ENCODE measurements at regions not wholly inside any gene's neighbourhood (a gene's known extent, or its start where the extent isn't known, plus 50 kb on each side); places are given as distances from the start of the nearest gene placed in this dataset.
A peak's percentile ranks its signal among the peaks of the same experiment; 100 is the strongest.

DNA sequence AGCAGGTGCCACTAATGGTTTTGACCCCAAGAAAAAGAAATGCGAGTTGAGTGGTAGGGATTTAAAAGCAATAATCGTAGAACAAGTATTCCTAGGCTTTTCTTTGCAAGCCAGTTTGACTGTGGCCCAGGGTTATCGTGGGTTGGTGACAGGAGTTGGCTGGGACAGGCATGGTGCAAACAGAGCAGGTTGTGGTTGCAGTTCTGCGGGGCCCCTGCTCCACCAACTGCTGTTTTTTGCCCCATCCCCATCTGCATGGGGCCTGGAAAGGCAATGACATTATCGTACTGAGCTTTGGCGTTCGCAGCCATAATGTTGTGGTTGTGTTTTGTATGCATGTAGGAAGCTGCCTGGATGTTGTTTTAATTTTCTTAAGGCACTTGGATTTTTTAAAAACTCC is 274.0 kb downstream of the TSN start:
- Histone ChIP-seq H3K4me3 (no peak overlapping the region), H3K27ac (no peak overlapping the region), H3K36me3 (no peaks in the 10 kb centered on the region), H3K4me1 (no peaks in the 10 kb centered on the region), H3K27me3 (no peaks in the 10 kb centered on the region), H3K9me3 (no peaks in the 10 kb centered on the region)
- no peak for FAIRE-seq
- 84 to 91% methylated on average over 7 of the region's 7 CpGs for WGBS, 2 donors
- no peak for ATAC-seq
- DNase-seq, result no peak
- intact Hi-C loops (cut with DNase I), result no loop called here
- TF ChIP-seq, protein P1, sequence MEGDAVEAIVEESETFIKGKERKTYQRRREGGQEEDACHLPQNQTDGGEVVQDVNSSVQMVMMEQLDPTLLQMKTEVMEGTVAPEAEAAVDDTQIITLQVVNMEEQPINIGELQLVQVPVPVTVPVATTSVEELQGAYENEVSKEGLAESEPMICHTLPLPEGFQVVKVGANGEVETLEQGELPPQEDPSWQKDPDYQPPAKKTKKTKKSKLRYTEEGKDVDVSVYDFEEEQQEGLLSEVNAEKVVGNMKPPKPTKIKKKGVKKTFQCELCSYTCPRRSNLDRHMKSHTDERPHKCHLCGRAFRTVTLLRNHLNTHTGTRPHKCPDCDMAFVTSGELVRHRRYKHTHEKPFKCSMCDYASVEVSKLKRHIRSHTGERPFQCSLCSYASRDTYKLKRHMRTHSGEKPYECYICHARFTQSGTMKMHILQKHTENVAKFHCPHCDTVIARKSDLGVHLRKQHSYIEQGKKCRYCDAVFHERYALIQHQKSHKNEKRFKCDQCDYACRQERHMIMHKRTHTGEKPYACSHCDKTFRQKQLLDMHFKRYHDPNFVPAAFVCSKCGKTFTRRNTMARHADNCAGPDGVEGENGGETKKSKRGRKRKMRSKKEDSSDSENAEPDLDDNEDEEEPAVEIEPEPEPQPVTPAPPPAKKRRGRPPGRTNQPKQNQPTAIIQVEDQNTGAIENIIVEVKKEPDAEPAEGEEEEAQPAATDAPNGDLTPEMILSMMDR (IDR thresholded peaks at IDR 0.05), result no peak

DNA sequence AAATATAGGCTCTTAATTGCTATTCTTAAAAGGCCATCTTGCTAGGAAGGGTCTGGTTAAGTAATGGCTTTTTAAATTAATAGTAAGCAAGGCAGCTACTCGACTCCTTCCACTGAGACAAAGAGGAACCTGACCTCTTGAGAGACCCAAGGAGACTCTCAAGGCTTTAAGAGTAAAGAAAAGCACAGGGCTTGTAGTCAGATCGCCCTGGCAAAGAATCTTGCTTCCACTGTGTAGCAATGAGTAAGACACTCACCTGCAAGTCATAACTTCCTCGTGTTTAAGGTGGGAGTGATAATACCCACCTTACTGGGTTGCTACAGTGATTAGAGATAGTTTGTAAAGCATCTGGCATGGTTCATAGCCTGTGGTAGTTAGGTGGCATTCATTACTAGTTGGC is 274.5 kb downstream of the TSN start:
- no peak for ATAC-seq
- no peaks in the 10 kb centered on the region for H3K9me3 ChIP-seq
- DNase-seq, result no peak
- H3K4me1 ChIP-seq, result no peaks in the 10 kb centered on the region
- H3K27ac ChIP-seq, result no peak overlapping the region
- no peak for FAIRE-seq
- H3K4me3 ChIP-seq, result no peak overlapping the region
- 59 to 72% methylated on average over 3 of the region's 3 CpGs for WGBS, 2 donors
- no peaks in the 10 kb centered on the region for H3K27me3 ChIP-seq
- no peaks in the 10 kb centered on the region for H3K36me3 ChIP-seq
- intact Hi-C loops (cut with DNase I), result no loop called here
- TF ChIP-seq, protein P1 (IDR thresholded peaks at IDR 0.05), result no peak

DNA sequence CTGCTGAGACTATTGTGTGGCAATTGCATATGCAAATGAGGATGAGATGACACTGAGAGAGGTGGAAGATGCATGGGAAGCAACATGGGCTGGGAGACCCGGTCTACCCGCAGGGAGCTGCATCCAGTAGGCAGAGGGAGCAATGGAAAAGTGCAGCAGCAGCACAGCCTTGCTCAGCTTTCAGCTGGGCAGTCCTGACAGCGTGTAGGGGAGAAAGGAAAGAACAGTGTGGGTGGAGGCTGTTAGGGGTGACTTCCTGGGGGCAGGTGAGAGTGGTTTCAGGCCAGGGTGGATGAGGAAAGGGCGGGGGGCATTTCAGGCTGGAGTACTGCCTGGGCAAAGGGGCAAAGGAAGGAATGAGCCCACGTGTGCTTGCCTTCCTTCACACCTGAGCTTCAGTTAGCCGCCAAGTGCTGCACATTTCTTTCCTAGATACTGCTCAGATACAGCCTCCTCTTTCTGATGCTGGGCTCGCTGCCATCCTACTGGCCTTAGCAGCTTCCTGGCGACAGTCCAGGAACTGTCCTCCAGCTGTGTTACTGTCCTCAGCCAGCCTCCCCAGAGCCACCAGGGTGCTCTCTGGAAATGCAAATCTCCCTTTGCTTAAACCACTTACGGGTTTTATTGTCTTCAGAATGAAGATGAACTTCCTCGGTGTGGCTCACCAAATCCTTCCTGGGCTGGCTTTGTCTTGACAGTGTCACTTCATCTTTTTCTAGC is 276.3 kb downstream of the TSN start:
- no peak overlapping the region for H3K4me3 ChIP-seq
- WGBS, 2 donors, result 53 to 54% methylated on average over 10 of the region's 10 CpGs
- no peaks in the 10 kb centered on the region for H3K36me3 ChIP-seq
- H3K4me1 ChIP-seq, result no peaks in the 10 kb centered on the region
- H3K9me3 ChIP-seq, result no peaks in the 10 kb centered on the region
- no peak overlapping the region for H3K27ac ChIP-seq
- DNase-seq, result peak in 1 of 6 donors; percentile 24
- no peak for ATAC-seq
- no peak for FAIRE-seq
- no peaks in the 10 kb centered on the region for H3K27me3 ChIP-seq
- intact Hi-C loops (cut with DNase I), result no loop called here
- TF ChIP-seq, protein P1 (IDR thresholded peaks at IDR 0.05), result no peak

DNA sequence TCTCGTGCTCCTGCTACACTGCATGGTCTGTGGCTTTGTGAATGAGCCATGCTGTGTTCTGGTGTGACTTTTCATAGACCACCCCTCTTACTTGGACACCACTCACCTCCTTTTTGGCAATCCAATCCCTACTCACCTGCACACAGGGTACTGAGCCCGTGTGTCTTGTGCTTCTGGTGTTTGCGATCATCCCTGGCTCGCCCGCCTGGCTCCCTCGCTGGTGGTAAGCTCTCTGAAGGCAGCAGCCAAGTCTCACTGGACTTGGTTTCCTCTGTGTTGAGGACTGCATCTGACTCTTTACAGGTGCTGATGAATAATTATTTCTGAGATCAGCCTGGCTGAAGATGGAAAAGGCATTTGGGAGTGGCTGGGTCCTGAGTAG is 276.8 kb downstream of the TSN start:
- DNase-seq (no peak), FAIRE-seq (no peak), ATAC-seq (no peak)
- TF ChIP-seq, protein P1 (IDR thresholded peaks at IDR 0.05), result no peak
- intact Hi-C loops (cut with DNase I), result no loop called here
- H3K27me3 ChIP-seq, result no peaks in the 10 kb centered on the region
- H3K9me3 ChIP-seq, result no peaks in the 10 kb centered on the region
- no peaks in the 10 kb centered on the region for H3K36me3 ChIP-seq
- H3K27ac ChIP-seq, result no peak overlapping the region
- H3K4me1 ChIP-seq, result no peaks in the 10 kb centered on the region
- WGBS, 2 donors, result 69 to 79% methylated on average over 6 of the region's 6 CpGs
- no peak overlapping the region for H3K4me3 ChIP-seq

DNA sequence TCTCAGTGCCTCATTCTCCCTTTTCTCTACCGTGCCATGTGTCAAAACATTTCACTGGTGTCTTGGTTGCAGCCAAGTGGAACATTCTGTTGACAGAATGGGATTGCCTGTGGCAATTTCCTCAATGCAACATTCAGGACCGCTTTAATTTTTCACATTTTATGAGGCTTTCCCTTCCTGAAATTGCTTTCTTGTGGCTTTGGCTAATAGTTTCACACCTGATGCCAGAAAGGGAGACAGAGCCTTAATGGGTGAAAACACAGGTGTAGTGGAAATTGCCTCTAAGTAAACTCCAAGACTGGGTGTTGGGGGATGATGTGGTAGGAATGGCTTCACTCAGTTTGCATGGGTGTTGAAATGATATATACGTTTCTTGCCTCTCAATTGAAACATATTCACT is 278.3 kb downstream of the TSN start:
- FAIRE-seq, result no peak
- TF ChIP-seq, protein P1 (IDR thresholded peaks at IDR 0.05), result no peak
- intact Hi-C loops (cut with DNase I), result no loop called here
- H3K4me1 ChIP-seq, result no peaks in the 10 kb centered on the region
- WGBS, 2 donors, result 64 to 78% methylated on average over 3 of the region's 3 CpGs
- no peaks in the 10 kb centered on the region for H3K9me3 ChIP-seq
- no peak overlapping the region for H3K4me3 ChIP-seq
- no peak overlapping the region for H3K27ac ChIP-seq
- H3K27me3 ChIP-seq, result no peaks in the 10 kb centered on the region
- no peaks in the 10 kb centered on the region for H3K36me3 ChIP-seq
- no peak for ATAC-seq
- no peak for DNase-seq
